Testis (tissue), 2 donors: ENCODE measurements at regions not wholly inside any gene's neighbourhood (a gene's known extent, or its start where the extent isn't known, plus 50 kb on each side); places are given as distances from the start of the nearest gene placed in this dataset.

Experiments used
- POLR2A ChIP-seq: fragments of 450-650 bp; IDR thresholded peaks from one replicate; pipeline ENCODE4 v1.6.1; 2017; ENCODE audit warnings: antibody characterized with exemption, mild to moderate bottlenecking, moderate library complexity
- TF ChIP-seq, protein P1 (sequence below), 3 experiments: fragments of 450-650 bp in 2 of 3; fragments of 200-600 bp in 1 of 3; sonication (generic) in 1 of 3; IDR thresholded peaks; one replicate each; pipeline ENCODE4 v1.5.1; 2016 to 2019; ENCODE audit warnings: antibody characterized with exemption in 3 of 3, mild to moderate bottlenecking in 2 of 3, moderate library complexity in 1 of 3

DNA sequence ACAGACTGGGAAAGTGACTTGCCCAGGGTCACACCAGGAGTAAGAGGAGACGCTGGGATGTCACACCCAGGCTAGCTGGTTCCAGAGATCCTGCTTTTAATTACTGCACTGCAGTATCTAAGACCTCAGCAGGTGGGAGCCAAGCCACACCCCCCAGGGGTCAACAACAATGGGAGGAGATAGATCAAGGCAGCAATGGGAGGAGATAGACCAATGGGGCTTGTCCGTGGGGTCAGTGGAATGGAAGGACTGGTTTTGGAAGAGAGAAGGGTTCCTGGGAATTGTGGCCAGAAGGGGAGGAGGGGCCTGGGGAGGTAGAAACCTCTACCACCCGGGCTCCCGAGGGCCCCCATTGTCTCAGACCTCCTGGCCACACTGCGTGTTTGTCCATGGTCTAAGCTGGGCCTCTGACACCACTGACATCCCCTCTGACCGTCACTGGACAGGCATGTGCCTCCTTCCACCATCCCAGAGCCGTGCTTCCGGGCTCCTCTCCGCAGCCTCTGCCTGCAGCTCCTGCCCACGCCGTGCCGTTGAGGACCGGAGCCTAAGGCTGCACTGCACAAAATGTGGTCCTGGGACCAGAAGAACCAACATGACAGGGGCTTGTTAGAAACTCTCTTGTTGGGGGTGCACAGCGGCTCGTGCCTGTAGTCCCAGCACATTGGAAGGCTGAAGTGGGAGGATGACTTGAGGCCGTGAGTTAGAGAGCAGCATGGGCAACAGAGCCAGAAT, 69.8 kb upstream of the RPH3AL start:
- TF ChIP-seq, protein P1, sequence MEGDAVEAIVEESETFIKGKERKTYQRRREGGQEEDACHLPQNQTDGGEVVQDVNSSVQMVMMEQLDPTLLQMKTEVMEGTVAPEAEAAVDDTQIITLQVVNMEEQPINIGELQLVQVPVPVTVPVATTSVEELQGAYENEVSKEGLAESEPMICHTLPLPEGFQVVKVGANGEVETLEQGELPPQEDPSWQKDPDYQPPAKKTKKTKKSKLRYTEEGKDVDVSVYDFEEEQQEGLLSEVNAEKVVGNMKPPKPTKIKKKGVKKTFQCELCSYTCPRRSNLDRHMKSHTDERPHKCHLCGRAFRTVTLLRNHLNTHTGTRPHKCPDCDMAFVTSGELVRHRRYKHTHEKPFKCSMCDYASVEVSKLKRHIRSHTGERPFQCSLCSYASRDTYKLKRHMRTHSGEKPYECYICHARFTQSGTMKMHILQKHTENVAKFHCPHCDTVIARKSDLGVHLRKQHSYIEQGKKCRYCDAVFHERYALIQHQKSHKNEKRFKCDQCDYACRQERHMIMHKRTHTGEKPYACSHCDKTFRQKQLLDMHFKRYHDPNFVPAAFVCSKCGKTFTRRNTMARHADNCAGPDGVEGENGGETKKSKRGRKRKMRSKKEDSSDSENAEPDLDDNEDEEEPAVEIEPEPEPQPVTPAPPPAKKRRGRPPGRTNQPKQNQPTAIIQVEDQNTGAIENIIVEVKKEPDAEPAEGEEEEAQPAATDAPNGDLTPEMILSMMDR (IDR thresholded peaks at IDR 0.05): no peak
- no peak for TF ChIP-seq POLR2A
